Chondrocyte (in vitro differentiated cells): ENCODE measurements at regions not wholly inside any gene's neighbourhood (a gene's known extent, or its start where the extent isn't known, plus 50 kb on each side); places are given as distances from the start of the nearest gene placed in this dataset.

Experiments
- DNase-seq: peaks from one replicate; pipeline ENCODE4 v3.0.0; 2021; ENCODE audit warnings: mixed read lengths, low spot score
- H3K27ac Mint-ChIP-seq: one replicate; pipeline ENCODE4 v1.8.0; 2021; ENCODE audit warnings: mild to moderate bottlenecking, moderate library complexity, mixed read lengths; ENCODE audit not compliant: unreplicated experiment
- H3K27me3 Mint-ChIP-seq: 2 replicates; pipeline ENCODE4 v1.8.0; 2021; ENCODE audit warnings: low read depth, mixed read lengths
- H3K36me3 Mint-ChIP-seq: 2 replicates; pipeline ENCODE4 v1.8.0; 2021; ENCODE audit warnings: low read depth, mixed read lengths
- H3K4me1 Mint-ChIP-seq: 2 replicates; pipeline ENCODE4 v1.8.0; 2021; ENCODE audit warnings: low read depth, mild to moderate bottlenecking, mixed read lengths
- H3K4me3 Mint-ChIP-seq: one replicate; pipeline ENCODE4 v1.8.0; 2021; ENCODE audit warnings: mild to moderate bottlenecking, moderate library complexity, mixed read lengths; ENCODE audit not compliant: unreplicated experiment
- H3K9me3 Mint-ChIP-seq: 2 replicates; pipeline ENCODE4 v1.8.0; 2021; ENCODE audit warnings: low read depth, mixed read lengths
- TF ChIP-seq, protein P1 (sequence below): fragments of 200-600 bp; sonication (generic); IDR thresholded peaks from 2 replicates; pipeline ENCODE4 v1.5.0; 2021; ENCODE audit warnings: antibody characterized with exemption, mild to moderate bottlenecking, moderate library complexity

DNA sequence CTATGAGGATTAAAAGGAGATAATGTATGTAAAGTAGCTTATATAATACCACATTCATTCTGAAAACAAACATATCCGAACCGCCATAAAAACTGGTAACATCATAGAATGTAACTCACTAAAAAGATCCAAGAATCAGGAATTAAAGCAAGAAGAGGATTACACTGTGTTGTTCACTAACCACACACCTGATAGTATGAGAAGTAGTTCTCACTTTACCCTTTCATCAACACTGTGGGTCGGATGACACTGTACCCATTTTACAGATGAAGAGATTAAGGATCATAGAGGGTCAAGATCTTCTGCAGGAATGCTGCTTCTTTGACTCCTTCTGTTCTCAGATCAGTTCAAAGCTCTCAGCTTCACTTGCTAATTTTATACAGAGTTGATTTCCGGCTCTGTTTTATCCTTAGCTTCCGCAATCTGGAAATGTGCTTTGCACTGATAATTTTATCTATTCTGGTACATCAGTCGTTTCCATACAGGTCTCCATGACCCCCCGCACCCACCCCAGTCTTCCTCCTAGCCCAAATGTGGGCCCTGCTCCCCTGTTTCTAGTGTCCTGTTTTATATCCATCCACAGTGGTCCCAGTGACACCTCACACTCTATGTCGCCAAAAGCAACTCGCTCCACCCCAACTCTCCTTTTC, 288.6 kb upstream of the CCL2 start:
- no peak for DNase-seq
- Mint-ChIP-seq H3K27ac (no peak overlapping the region), H3K27me3 (no peaks in the 10 kb centered on the region), H3K4me3 (no peak overlapping the region), H3K36me3 (no peaks in the 10 kb centered on the region), H3K4me1 (no peaks in the 10 kb centered on the region), H3K9me3 (peaks cover 5% of the 10 kb centered on the region)
- TF ChIP-seq, protein P1, sequence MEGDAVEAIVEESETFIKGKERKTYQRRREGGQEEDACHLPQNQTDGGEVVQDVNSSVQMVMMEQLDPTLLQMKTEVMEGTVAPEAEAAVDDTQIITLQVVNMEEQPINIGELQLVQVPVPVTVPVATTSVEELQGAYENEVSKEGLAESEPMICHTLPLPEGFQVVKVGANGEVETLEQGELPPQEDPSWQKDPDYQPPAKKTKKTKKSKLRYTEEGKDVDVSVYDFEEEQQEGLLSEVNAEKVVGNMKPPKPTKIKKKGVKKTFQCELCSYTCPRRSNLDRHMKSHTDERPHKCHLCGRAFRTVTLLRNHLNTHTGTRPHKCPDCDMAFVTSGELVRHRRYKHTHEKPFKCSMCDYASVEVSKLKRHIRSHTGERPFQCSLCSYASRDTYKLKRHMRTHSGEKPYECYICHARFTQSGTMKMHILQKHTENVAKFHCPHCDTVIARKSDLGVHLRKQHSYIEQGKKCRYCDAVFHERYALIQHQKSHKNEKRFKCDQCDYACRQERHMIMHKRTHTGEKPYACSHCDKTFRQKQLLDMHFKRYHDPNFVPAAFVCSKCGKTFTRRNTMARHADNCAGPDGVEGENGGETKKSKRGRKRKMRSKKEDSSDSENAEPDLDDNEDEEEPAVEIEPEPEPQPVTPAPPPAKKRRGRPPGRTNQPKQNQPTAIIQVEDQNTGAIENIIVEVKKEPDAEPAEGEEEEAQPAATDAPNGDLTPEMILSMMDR = no peak

- Mint-ChIP-seq H3K4me1 (no peaks in the 10 kb centered on the region), H3K9me3 (no peaks in the 10 kb centered on the region), H3K27ac (no peak overlapping the region)
These were observed 287.3 kb upstream of the CCL2 start for GRCh38 chr17:33967608-33968349.

DNA sequence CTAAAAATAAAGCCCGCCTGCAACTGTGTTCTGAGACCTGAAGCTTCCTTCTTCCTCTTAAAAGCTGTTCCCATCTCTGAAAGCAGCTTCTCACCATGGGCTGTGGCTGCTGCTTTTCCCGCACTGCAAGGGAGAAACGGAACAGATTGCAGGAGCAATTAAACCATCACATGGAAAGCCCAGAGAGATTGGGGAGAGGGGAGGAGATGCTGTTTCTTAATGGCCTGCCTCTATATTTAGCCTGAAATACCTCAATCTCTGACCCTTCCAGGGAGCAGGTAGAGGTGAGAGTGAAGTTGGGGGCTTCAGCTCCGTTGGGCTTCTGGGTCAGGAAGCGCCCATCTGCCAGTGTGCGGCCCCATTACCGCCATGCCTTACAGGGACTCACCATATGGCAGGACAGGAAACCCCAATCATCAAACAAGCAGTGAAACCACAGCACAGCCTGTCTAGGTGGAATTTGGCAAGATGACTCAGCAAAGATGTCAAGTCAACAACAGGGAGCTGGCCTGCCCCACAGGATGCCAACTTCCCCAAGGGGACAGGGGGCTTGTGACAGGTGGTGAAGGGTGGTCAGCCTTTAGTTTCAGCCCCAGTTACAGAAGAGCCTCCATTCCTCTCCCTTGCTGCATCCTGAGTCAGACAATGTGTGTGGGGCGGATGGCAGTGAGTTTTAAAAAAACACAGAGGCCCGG, 286.6 kb upstream of the CCL2 start:
- Mint-ChIP-seq H3K27me3 (no peaks in the 10 kb centered on the region), H3K9me3 (no peaks in the 10 kb centered on the region), H3K27ac (no peak overlapping the region), H3K4me1 (no peaks in the 10 kb centered on the region), H3K4me3 (no peak overlapping the region), H3K36me3 (no peaks in the 10 kb centered on the region)
- TF ChIP-seq, protein P1 = no peak
- no peak for DNase-seq

More at GRCh38 chr17:33967608-33968349, 287.3 kb upstream of the CCL2 start:
- Mint-ChIP-seq H3K4me3 (no peak overlapping the region), H3K27me3 (no peaks in the 10 kb centered on the region), H3K36me3 (no peaks in the 10 kb centered on the region)
- TF ChIP-seq, protein P1 = no peak
- DNase-seq = no peak

DNA sequence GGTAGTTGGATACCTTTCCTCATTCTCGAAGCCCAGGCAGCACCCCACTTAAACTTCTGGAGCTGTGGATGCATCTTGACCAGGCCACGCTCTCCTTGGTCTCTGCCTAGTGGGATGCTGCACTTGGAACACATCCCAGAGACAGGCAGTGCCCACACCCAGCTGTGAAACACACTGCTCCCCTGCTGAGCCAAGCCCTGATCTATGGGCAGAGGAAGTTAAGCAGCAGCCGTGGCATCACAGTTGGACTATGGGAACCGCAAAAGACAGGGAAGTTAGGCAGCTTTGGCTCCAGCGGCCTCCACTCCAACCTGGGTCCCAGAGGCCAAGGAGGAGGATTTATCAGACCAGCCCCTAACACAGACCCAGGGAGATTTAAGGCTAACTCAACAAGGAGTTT, 284.8 kb upstream of the CCL2 start:
- Mint-ChIP-seq H3K27me3 (no peaks in the 10 kb centered on the region), H3K36me3 (no peaks in the 10 kb centered on the region), H3K27ac (no peak overlapping the region), H3K4me3 (no peak overlapping the region), H3K4me1 (no peaks in the 10 kb centered on the region), H3K9me3 (peaks cover 6% of the 10 kb centered on the region)
- DNase-seq = no peak
- TF ChIP-seq, protein P1 = no peak

DNA sequence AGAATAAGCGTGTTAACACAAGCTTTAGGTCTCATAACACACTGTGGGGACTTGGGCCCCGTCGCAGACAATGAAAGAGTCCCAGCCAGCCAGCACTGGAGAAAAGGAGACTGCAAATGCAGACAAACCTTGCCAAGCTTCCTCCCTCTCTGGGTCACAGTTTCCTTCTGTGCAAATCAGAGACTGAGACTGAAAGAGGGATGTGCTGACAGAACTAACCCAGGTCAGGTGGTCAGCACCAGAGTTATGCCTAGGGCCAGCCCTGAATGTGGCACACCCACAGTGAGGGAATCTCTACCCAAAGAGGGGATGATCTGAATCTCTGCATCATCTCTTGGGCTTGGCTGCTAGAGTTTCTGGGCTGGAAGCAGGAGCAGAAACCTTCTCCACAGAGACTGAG, 282.3 kb upstream of the CCL2 start:
- no peak for DNase-seq
- no peak overlapping the region for H3K4me3 Mint-ChIP-seq
- no peaks in the 10 kb centered on the region for H3K36me3 Mint-ChIP-seq
- peaks cover 16% of the 10 kb centered on the region for H3K9me3 Mint-ChIP-seq
- TF ChIP-seq, protein P1 = no peak
- H3K27ac Mint-ChIP-seq = no peak overlapping the region
- no peaks in the 10 kb centered on the region for H3K27me3 Mint-ChIP-seq
- H3K4me1 Mint-ChIP-seq = no peaks in the 10 kb centered on the region
